HEK293 (cell line): ENCODE measurements at regions not wholly inside any gene's neighbourhood (a gene's known extent, or its start where the extent isn't known, plus 50 kb on each side); places are given as distances from the start of the nearest gene placed in this dataset.

ENCODE experiments used
- ZBTB17 ChIP-seq: fragments of 450-650 bp; formaldehyde crosslinking; IDR thresholded peaks from 2 replicates; pipeline ENCODE4 v1.5.1; 2016; ENCODE audit warnings: missing biosample characterization, missing genetic modification characterization
- TF ChIP-seq, protein P1 (sequence below): fragments of 450-650 bp; formaldehyde crosslinking; IDR thresholded peaks from 2 replicates; pipeline ENCODE4 v1.5.1; 2016; ENCODE audit warnings: missing biosample characterization, missing genetic modification characterization

DNA sequence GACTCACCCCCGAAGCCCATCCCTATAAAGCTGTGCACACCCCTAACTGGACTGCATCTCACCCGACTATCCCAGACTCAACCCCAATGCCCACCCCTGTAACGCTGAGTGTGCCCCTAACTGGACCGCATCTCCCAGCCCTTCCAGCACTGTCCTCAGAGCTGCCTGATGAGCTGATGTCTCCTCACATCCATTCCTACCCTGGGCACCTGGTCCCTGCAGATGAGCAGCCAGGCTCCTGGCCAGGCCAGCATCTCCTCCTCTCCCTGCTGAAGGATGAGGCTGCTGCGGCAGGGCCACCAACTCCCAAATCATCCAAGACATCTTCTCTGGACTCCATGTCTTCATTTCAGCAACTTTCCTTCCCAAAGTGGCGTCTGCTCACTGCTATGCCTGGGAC is 332.1 kb downstream of the CTTN start:
- TF ChIP-seq, protein P1, sequence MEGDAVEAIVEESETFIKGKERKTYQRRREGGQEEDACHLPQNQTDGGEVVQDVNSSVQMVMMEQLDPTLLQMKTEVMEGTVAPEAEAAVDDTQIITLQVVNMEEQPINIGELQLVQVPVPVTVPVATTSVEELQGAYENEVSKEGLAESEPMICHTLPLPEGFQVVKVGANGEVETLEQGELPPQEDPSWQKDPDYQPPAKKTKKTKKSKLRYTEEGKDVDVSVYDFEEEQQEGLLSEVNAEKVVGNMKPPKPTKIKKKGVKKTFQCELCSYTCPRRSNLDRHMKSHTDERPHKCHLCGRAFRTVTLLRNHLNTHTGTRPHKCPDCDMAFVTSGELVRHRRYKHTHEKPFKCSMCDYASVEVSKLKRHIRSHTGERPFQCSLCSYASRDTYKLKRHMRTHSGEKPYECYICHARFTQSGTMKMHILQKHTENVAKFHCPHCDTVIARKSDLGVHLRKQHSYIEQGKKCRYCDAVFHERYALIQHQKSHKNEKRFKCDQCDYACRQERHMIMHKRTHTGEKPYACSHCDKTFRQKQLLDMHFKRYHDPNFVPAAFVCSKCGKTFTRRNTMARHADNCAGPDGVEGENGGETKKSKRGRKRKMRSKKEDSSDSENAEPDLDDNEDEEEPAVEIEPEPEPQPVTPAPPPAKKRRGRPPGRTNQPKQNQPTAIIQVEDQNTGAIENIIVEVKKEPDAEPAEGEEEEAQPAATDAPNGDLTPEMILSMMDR (tag by site-specific recombination) = no peak
- no peak for TF ChIP-seq ZBTB17 (tag by site-specific recombination)
